HG03103 (cell line): ENCODE measurements at regions not wholly inside any gene's neighbourhood (a gene's known extent, or its start where the extent isn't known, plus 50 kb on each side); places are given as distances from the start of the nearest gene placed in this dataset.
"Not testable (repeated sequence)": the region's sequence is repeated elsewhere in the genome, so short reads cannot be mapped to it uniquely, and the experiment has no call there.

ENCODE experiments used
- ATAC-seq: cut with Tn5 transposase; IDR thresholded peaks from one replicate; pipeline ENCODE4 v1.9.1; 2021; ENCODE audit warnings: low read depth; ENCODE audit not compliant: unreplicated experiment

GRCh38 chr3:191644291-191644690 lies 183.3 kb downstream of the PYDC2 start:
- ATAC-seq = no peak

DNA sequence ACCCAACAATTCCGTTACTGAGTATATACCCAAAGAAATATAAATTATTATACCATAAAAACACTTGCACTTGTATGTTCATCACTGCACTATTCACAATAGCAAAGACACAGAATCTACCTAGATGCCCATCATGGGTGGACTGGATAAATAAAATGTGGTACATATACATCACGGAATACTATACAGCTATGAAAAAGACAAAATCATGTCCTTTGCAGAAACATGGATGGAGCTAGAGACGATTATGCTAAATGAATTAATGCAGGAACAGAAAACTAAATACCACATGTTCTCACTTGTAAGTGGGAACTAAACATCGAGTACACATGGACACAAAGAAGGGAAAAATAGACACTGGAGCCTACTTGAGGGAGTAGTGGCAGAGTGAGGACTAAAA lies 185.3 kb downstream of the PYDC2 start:
- no peak for ATAC-seq

GRCh38 chr3:191648787-191649186 lies 187.8 kb downstream of the PYDC2 start:
- no peak for ATAC-seq

DNA sequence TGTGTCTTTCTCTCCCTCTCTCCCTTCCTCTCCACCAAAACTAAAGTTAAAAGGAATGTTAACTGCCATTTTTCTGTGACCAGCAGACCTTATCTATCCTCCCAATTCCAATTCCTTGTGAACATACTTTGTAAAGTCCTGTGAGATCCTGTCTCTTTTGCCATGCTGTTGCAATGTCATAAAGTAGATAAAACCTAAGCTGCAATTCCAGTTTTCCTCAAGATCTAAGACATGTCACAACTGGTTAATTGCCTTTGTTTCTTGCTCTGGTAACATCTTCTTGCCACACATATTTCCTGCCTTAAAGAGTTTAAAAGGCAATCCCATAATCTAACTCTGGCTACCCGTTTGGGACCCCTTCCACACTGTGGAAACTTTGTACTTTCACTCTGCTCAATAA lies 188.7 kb downstream of the PYDC2 start:
- ATAC-seq = no peak

- ATAC-seq = not testable (repeated sequence)
Measured at GRCh38 chr3:191658781-191659419, 197.9 kb downstream of the PYDC2 start.

GRCh38 chr3:191662150-191662549 lies 201.2 kb downstream of the PYDC2 start:
- ATAC-seq = not testable (repeated sequence)

- ATAC-seq = no peak
Measured at GRCh38 chr3:191680989-191681597, 220.1 kb downstream of the PYDC2 start.

DNA sequence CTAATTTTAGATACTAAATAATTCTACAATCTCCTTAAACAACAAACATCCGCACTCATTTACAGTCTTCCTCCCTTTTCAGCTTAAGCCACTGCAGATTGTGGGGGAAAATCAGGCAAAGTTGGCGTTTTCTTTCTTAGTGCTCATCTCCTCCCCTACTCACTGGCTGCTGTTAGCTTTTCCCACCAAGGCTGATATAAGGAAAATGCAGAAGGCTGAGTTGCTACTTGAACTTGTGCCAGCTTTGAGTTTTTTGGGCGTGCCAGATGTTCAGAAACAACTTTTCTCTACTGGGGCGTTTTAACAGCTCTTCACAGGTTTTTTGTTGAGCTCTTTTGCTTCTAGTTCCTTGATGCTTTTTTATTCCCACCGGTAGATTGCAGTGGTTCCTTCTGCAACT lies 222.0 kb downstream of the PYDC2 start:
- no peak for ATAC-seq

- ATAC-seq = no peak
Measured at GRCh38 chr3:191686626-191687025, 225.7 kb downstream of the PYDC2 start.

DNA sequence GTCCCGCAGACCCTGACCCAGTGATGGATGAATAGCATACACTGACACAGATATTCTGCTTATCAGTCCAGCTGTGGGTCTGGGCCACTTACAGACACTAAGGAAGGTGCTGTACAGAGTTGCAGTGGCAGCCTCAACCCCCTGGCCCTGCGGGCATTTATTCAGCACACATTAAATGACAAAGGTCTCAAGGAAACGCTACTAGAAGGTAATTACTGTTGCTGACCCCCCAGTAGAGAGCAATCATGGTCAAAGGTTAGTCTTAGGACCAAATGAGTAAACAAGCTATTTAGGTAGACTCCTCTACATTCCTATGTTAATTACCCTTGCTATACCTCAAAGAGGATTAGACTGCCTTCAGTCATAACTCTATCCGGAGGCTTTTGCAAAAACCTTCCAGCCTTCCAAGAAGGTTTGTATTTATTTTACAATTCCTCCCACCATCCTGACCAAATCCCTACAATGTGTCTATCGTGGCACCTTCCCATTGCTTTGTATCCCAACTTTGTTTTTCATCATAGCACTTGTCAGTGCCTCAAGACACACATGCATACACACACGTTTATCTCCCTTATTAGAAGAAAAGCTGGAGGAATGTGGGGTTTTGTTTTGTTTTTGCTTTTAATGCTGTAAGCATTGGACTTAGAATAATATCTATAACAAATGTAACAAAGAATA lies 227.9 kb downstream of the PYDC2 start:
- no peak for ATAC-seq

DNA sequence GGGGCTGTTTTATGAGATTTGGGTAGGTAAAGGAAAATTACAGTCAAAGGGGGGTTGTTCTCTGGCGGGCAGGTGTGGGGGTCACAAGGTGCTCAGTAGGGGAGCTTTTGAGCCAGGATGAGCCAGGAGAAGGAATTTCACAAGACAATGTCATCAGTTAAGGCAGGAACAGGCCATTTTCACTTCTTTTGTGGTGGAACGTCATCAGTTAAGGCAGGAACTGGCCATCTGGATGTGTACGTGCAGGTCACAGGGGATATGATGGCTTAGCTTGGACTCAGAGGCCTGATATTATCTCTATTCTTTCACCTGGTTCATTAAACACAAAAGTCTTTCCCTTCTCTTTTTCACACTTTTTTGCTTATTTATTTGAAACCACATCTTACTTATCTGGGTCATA lies 230.2 kb downstream of the PYDC2 start:
- not testable (repeated sequence) for ATAC-seq

GRCh38 chr3:191695131-191695814 lies 234.3 kb downstream of the PYDC2 start:
- no peak for ATAC-seq

DNA sequence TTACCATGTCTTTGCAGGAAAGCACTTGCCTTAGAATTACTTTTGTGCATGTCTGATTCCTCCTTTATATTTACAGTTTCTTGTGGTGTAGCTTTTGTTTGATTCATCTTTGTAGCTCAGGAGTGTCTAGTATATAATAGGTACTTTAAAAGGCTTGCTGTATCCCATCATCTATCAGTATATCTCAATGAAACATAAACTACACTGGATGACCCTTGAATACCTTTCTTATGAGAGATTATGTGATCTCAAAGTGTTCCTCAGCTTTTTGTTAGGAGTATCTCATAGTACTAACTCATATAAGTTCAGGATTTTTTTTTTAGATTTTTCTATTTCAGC lies 234.8 kb downstream of the PYDC2 start:
- no peak for ATAC-seq

DNA sequence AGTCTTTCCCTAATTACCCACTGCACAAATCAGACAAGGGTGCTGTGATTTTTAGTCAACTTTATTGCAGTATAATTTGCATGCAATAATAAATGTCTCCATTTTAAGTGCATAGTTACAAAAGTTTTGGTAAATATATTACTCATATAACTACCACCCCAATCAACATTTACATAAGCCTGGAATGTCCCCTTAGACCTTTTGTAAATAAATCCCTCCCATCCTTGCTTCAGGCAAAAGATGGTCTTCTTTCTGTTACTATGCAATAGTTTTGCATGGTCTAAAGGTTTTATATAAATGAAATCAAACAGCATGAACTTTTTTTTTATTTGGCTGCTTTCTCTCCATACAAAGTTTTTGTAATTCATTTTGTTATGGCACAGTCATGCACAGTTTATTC lies 235.4 kb downstream of the PYDC2 start:
- ATAC-seq = no peak

DNA sequence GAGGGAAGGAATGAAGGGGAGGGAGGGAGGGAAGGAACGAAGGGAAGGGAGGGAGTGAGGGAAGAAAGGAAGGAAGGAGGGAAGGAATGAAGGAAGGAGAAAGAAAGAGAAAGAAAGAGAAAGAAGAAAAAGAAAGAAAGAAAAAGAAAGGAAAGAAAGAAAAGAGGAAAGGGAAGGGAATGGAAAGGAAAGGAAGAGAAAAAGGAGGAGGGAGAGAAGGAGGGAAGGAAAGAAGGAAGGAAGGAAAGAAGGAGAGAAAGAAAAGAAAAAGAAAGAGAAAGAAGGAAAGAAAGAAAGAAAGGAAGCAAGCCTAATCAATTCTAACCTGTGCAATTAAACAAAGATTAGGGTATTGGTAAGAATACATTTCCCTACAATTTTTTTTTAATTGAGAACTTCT lies 238.6 kb downstream of the PYDC2 start:
- ATAC-seq = no peak

- no peak for ATAC-seq
Measured at GRCh38 chr3:191702121-191702520, 241.2 kb downstream of the PYDC2 start.

DNA sequence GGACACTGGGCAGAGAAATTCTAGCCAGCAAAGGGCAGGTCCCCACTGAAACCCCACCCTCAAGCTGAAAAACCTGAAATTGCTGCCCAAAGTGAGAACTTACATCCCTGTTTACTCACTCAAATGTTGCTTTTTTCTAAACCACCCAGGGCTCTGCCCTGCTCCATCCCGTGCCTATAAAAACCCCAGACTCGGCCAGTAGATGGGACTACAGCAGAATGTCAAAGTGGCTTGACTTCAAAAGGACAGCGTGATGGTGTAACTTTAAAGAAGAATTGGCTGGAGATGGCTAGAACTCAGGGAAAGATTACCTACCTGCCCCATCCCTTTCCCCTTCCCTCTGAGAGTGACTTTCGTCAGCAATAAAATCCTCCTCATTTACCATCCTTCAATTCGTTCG lies 246.9 kb downstream of the PYDC2 start:
- no peak for ATAC-seq

GRCh38 chr3:191715585-191715984 lies 254.6 kb downstream of the PYDC2 start:
- no peak for ATAC-seq

DNA sequence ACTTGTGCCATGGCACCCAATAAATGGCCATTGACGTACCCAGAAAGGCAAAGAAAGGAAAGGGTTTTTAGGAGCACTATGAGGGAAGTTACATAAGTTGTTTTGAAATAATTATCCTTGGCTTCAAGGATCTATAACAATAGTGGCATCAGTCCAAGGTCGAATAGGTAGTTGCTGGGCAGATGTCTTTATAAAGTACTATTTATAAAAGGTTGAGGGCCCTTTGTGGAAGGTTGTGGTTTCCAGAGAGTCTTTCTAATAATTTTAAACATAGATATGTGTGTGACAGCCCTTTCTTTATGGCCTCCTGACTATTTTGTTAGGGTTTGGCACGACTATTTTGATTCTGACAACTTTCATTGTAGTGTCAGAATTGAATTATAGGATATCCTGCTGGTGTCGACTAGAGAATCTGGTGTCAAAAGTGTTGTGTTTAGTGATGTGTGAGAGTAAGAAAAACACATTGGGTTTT lies 260.5 kb downstream of the PYDC2 start:
- ATAC-seq = no peak

DNA sequence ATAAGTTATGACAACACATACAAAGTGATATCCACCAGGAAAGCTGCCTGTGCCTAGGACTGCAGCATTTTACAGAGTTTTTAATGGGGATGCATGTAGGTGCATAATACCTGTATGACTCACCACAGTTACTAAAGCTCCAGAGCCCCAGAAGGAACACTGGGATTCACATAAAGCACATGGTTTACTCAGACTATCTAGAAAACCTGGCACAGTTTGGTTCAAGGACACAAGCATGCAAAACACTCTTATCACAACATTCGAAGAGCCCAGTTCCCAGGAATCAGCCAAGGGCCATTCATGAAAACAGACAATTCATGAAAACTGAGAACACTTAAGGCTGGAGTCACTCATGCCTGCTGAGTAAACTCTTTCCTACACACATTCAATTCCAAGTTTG lies 261.0 kb downstream of the PYDC2 start:
- no peak for ATAC-seq

- no peak for ATAC-seq
Measured at GRCh38 chr3:191727338-191727737, 266.4 kb downstream of the PYDC2 start.
